Hepatocyte (in vitro differentiated cells): ENCODE measurements at regions not wholly inside any gene's neighbourhood (a gene's known extent, or its start where the extent isn't known, plus 50 kb on each side); places are given as distances from the start of the nearest gene placed in this dataset.

Experiments used
- DNase-seq: peaks from one replicate; pipeline ENCODE4 v3.0.0-alpha.2; 2016; ENCODE audit warnings: low spot score
- H2AFZ ChIP-seq: fragments of 200-600 bp; sonication (generic); 2 replicates; pipeline ENCODE4 v1.6.0; 2016; ENCODE audit warnings: antibody characterized with exemption, mild to moderate bottlenecking
- H3K27ac ChIP-seq: fragments of 200-600 bp; sonication (generic); 2 replicates; pipeline ENCODE4 v1.5.1; 2016; ENCODE audit warnings: mild to moderate bottlenecking
- H3K27me3 ChIP-seq: fragments of 200-600 bp; sonication (generic); 2 replicates; pipeline ENCODE4 v1.6.1; 2016
- H3K36me3 ChIP-seq: fragments of 200-600 bp; sonication (generic); replicated peaks from 2 replicates; pipeline ENCODE4 v1.5.1; 2016; ENCODE audit warnings: low read depth; ENCODE audit not compliant: insufficient read depth
- H3K4me1 ChIP-seq: fragments of 200-600 bp; sonication (generic); 2 replicates; pipeline ENCODE4 v1.5.1; 2016; ENCODE audit warnings: mild to moderate bottlenecking, moderate library complexity; ENCODE audit not compliant: insufficient read depth
- H3K4me2 ChIP-seq: fragments of 200-600 bp; sonication (generic); 2 replicates; pipeline ENCODE4 v1.6.0; 2016
- H3K4me3 ChIP-seq: fragments of 200-600 bp; sonication (generic); 2 replicates; pipeline ENCODE4 v1.5.1; 2016; ENCODE audit warnings: mild to moderate bottlenecking
- H3K79me2 ChIP-seq: fragments of 200-600 bp; sonication (generic); 2 replicates; pipeline ENCODE4 v1.6.0; 2017; ENCODE audit warnings: mild to moderate bottlenecking
- H3K9me2 ChIP-seq: fragments of 200-600 bp; sonication (generic); replicated peaks from 2 replicates; pipeline ENCODE4 v1.6.0; 2017; ENCODE audit warnings: mild to moderate bottlenecking; ENCODE audit not compliant: insufficient read depth
- H3K9me3 ChIP-seq: fragments of 200-600 bp; sonication (generic); 2 replicates; pipeline ENCODE4 v1.5.1; 2016; ENCODE audit warnings: low read depth, mild to moderate bottlenecking
- H4K20me1 ChIP-seq: fragments of 200-600 bp; sonication (generic); 2 replicates; pipeline ENCODE4 v1.6.0; 2016; ENCODE audit warnings: mild to moderate bottlenecking; ENCODE audit not compliant: insufficient read depth, poor library complexity, severe bottlenecking
- EZH2 ChIP-seq: fragments of 200-600 bp; sonication (generic); IDR thresholded peaks from 2 replicates; pipeline ENCODE4 v1.6.1; 2016; ENCODE audit warnings: antibody characterized with exemption, mild to moderate bottlenecking, borderline replicate concordance
- EZH2phosphoT487 ChIP-seq: fragments of 200-600 bp; sonication (generic); IDR thresholded peaks from one replicate; pipeline ENCODE4 v1.6.1; 2018; ENCODE audit warnings: antibody characterized with exemption, mild to moderate bottlenecking, low read depth, moderate library complexity; ENCODE audit not compliant: unreplicated experiment, severe bottlenecking
- WGBS: methylation state at CpG from one replicate; pipeline ENCODE4 v1.1.6; 2016; ENCODE audit warnings: low lambda C conversion rate; ENCODE audit errors: missing lambda C conversion rate; 5-methylcytosine and 5-hydroxymethylcytosine counted together
- TF ChIP-seq, protein P1 (sequence below): fragments of 200-600 bp; sonication (generic); IDR thresholded peaks from 2 replicates; pipeline ENCODE4 v1.5.1; 2016; ENCODE audit warnings: antibody characterized with exemption, mild to moderate bottlenecking; ENCODE audit not compliant: poor library complexity

DNA sequence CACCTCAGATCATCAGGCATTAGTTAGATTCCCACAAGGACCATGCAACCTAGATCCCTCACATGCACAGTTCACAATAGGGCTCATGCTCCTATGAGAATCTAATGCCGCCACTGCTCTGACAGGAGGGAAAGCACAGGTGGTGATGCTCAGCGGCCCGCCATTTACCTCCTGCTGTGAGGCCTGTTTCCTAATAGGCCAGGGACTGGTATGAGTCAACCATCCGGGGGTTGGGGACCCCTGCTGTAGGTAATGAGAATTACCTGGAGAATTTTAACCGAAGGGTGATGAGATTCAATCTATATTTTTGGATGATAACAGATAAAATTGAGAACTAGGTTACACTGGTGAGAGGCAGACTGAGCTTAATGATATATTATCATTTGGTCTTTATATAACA lies 101.4 kb downstream of the LACC1 start:
- H2AFZ ChIP-seq = no peak overlapping the region
- TF ChIP-seq, protein P1, sequence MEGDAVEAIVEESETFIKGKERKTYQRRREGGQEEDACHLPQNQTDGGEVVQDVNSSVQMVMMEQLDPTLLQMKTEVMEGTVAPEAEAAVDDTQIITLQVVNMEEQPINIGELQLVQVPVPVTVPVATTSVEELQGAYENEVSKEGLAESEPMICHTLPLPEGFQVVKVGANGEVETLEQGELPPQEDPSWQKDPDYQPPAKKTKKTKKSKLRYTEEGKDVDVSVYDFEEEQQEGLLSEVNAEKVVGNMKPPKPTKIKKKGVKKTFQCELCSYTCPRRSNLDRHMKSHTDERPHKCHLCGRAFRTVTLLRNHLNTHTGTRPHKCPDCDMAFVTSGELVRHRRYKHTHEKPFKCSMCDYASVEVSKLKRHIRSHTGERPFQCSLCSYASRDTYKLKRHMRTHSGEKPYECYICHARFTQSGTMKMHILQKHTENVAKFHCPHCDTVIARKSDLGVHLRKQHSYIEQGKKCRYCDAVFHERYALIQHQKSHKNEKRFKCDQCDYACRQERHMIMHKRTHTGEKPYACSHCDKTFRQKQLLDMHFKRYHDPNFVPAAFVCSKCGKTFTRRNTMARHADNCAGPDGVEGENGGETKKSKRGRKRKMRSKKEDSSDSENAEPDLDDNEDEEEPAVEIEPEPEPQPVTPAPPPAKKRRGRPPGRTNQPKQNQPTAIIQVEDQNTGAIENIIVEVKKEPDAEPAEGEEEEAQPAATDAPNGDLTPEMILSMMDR = no peak
- no peak for TF ChIP-seq EZH2phosphoT487
- no peak for TF ChIP-seq EZH2
- H3K36me3 ChIP-seq = no peaks in the 10 kb centered on the region
- no peaks in the 10 kb centered on the region for H3K9me2 ChIP-seq
- H3K27me3 ChIP-seq = no peaks in the 10 kb centered on the region
- H3K9me3 ChIP-seq = no peaks in the 10 kb centered on the region
- H3K4me1 ChIP-seq = peaks cover 9% of the 10 kb centered on the region
- no peak for DNase-seq
- WGBS = 87% methylated on average over 5 of the region's 5 CpGs
- H4K20me1 ChIP-seq = no peaks in the 10 kb centered on the region
- no peak overlapping the region for H3K4me2 ChIP-seq
- no peak overlapping the region for H3K4me3 ChIP-seq
- no peaks in the 10 kb centered on the region for H3K79me2 ChIP-seq
- H3K27ac ChIP-seq = no peak overlapping the region

DNA sequence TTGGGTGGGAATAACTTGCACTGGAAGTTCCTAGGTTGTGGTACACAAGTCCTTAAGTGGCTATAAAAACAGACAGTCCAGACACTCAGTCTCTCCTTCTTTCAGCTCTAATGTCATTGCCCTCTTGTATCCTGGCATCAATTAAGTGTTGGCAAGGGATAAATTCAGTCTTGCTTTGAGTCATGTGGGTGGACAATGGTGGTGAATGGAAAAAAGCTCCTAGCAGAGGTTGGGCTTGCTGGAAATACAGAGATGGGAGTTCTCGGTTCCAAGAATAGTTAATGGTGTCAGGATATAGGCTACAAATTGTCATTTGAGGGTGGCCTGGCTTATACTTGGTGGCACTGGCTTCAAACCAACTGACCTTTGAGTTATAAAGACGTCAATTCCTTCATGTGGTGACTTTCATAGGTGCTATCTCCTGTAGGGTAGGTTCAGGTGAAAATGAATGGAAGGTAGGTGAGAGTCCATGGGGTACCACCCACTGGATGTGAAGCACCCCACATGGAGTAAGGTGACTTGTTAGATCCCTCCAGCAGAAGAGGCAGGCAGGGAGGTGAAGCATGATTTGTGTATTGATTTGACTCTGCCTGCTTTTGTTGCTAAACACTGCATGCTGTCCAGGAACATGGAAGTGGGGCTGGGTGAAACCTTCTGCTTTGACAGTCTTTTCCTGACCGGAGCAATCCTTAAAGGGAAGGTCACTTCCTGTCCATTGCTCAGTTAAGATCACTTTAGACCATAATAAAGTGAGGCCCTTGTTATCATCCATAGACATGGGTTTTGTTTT lies 102.0 kb downstream of the LACC1 start:
- Histone ChIP-seq H3K9me3 (no peaks in the 10 kb centered on the region), H3K4me2 (no peak overlapping the region), H3K9me2 (no peaks in the 10 kb centered on the region), H3K79me2 (no peaks in the 10 kb centered on the region), H3K27me3 (no peaks in the 10 kb centered on the region), H3K4me1 (peaks cover 15% of the 10 kb centered on the region), H3K4me3 (no peak overlapping the region), H3K36me3 (no peaks in the 10 kb centered on the region), H2AFZ (no peak overlapping the region), H4K20me1 (no peaks in the 10 kb centered on the region), H3K27ac (no peak overlapping the region)
- DNase-seq = no peak
- WGBS = 89% methylated on average over 3 of the region's 3 CpGs
- TF ChIP-seq, protein P1 = no peak
- TF ChIP-seq EZH2phosphoT487 (no peak), EZH2 (no peak)

DNA sequence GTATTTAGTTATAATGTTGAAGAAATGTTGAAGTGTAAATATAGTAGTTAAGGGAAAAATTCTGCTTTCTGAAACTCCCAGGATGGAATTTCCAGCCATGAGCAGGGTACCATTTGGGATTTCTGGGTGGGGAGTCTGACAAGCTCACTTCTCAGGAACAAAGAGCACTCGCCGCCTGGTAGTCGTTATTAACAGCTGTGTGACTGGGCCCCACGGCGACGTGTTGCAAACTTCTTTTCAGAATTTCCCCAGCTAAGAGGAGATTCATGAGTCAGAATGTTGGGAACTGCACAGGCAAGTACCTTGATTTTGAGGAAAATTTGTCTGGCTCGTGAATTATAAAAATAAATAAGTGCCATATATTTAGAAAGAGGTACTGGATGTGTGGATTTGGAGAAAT lies 103.7 kb downstream of the LACC1 start:
- Histone ChIP-seq H3K27ac (no peak overlapping the region), H3K4me2 (no peak overlapping the region), H3K4me3 (no peak overlapping the region), H3K27me3 (no peaks in the 10 kb centered on the region), H2AFZ (no peak overlapping the region), H3K4me1 (peaks cover 19% of the 10 kb centered on the region), H4K20me1 (no peaks in the 10 kb centered on the region), H3K79me2 (no peaks in the 10 kb centered on the region), H3K9me3 (no peaks in the 10 kb centered on the region), H3K9me2 (no peaks in the 10 kb centered on the region), H3K36me3 (no peaks in the 10 kb centered on the region)
- DNase-seq = no peak
- WGBS = 63% methylated on average over 5 of the region's 7 CpGs
- TF ChIP-seq EZH2phosphoT487 (no peak), EZH2 (no peak)
- TF ChIP-seq, protein P1 = no peak
